Activated T-cell treated with anti-CD3 and anti-CD28 coated beads for 4 hours (primary cell): ENCODE measurements at regions not wholly inside any gene's neighbourhood (a gene's known extent, or its start where the extent isn't known, plus 50 kb on each side); places are given as distances from the start of the nearest gene placed in this dataset.
"Not testable (repeated sequence)": the region's sequence is repeated elsewhere in the genome, so short reads cannot be mapped to it uniquely, and the experiment has no call there.

ENCODE experiments used
- DNase-seq: peaks from one replicate; pipeline ENCODE4 v3.0.0-alpha.2; 2020

- DNase-seq = no peak
Observed at GRCh38 chr5:101455851-101456250, 552.8 kb upstream of the ST8SIA4 start.

- DNase-seq = no peak
Observed at GRCh38 chr5:101455048-101455447, 552.0 kb upstream of the ST8SIA4 start.

- not testable (repeated sequence) for DNase-seq
Observed at GRCh38 chr5:101442281-101442680, 539.2 kb upstream of the ST8SIA4 start.

GRCh38 chr5:101440173-101440572 is 537.1 kb upstream of the ST8SIA4 start:
- no peak for DNase-seq

- no peak for DNase-seq
Observed at GRCh38 chr5:101437351-101437750, 534.3 kb upstream of the ST8SIA4 start.

- DNase-seq = no peak
Observed at GRCh38 chr5:101435768-101436167, 532.7 kb upstream of the ST8SIA4 start.

- no peak for DNase-seq
Observed at GRCh38 chr5:101431201-101431600, 528.1 kb upstream of the ST8SIA4 start.

GRCh38 chr5:101430551-101430950 is 527.5 kb upstream of the ST8SIA4 start:
- DNase-seq = no peak

GRCh38 chr5:101429241-101429640 is 526.2 kb upstream of the ST8SIA4 start:
- no peak for DNase-seq

- DNase-seq = no peak
Observed at GRCh38 chr5:101425339-101425859, 522.3 kb upstream of the ST8SIA4 start.

GRCh38 chr5:101424530-101425175 is 521.6 kb upstream of the ST8SIA4 start:
- DNase-seq = no peak

- DNase-seq = no peak
Observed at GRCh38 chr5:101418713-101419118, 515.6 kb upstream of the ST8SIA4 start.

GRCh38 chr5:101404531-101404930 is 501.4 kb upstream of the ST8SIA4 start:
- DNase-seq = no peak

- no peak for DNase-seq
Observed at GRCh38 chr5:101393795-101394450, 490.8 kb upstream of the ST8SIA4 start.

- DNase-seq = no peak
Observed at GRCh38 chr5:101390151-101390908, 487.2 kb upstream of the ST8SIA4 start.

- DNase-seq = no peak
Observed at GRCh38 chr5:101385276-101385675, 482.2 kb upstream of the ST8SIA4 start.

- DNase-seq = no peak
Observed at GRCh38 chr5:101370181-101370580, 467.1 kb upstream of the ST8SIA4 start.

- no peak for DNase-seq
Observed at GRCh38 chr5:101364469-101364868, 461.4 kb upstream of the ST8SIA4 start.

- no peak for DNase-seq
Observed at GRCh38 chr5:101362067-101362466, 459.0 kb upstream of the ST8SIA4 start.

- no peak for DNase-seq
Observed at GRCh38 chr5:101346906-101347305, 443.8 kb upstream of the ST8SIA4 start.

- no peak for DNase-seq
Observed at GRCh38 chr5:101346447-101346846, 443.4 kb upstream of the ST8SIA4 start.

- DNase-seq = no peak
Observed at GRCh38 chr5:101338226-101338625, 435.1 kb upstream of the ST8SIA4 start.

GRCh38 chr5:101327816-101328215 is 424.7 kb upstream of the ST8SIA4 start:
- DNase-seq = no peak

- DNase-seq = no peak
Observed at GRCh38 chr5:101326766-101327165, 423.7 kb upstream of the ST8SIA4 start.
